Bone marrow (tissue), 2 donors: ENCODE measurements at regions not wholly inside any gene's neighbourhood (a gene's known extent, or its start where the extent isn't known, plus 50 kb on each side); places are given as distances from the start of the nearest gene placed in this dataset.
"Not testable (repeated sequence)": the region's sequence is repeated elsewhere in the genome, so short reads cannot be mapped to it uniquely, and the experiment has no call there.

Source experiments
- DNase-seq, 2 donors: peaks; one replicate each; lab custom pipeline; 2025; lab: John Stamatoyannopoulos, UW

- DNase-seq = no peak
These were observed 132.0 kb upstream of the CLNK start for GRCh38 chr4:10816571-10816970.

GRCh38 chr4:10811991-10812390 is 127.4 kb upstream of the CLNK start:
- DNase-seq = no peak

- DNase-seq = no peak
These were observed 125.8 kb upstream of the CLNK start for GRCh38 chr4:10810411-10810810.

GRCh38 chr4:10809905-10810304 is 125.3 kb upstream of the CLNK start:
- DNase-seq = no peak

GRCh38 chr4:10808591-10808990 is 124.0 kb upstream of the CLNK start:
- DNase-seq = no peak

- no peak for DNase-seq
These were observed 122.5 kb upstream of the CLNK start for GRCh38 chr4:10806953-10807645.

- DNase-seq = no peak
These were observed 119.3 kb upstream of the CLNK start for GRCh38 chr4:10803713-10804343.

GRCh38 chr4:10787365-10787764 is 102.8 kb upstream of the CLNK start:
- DNase-seq = no peak

GRCh38 chr4:10784621-10785020 is 100.1 kb upstream of the CLNK start:
- DNase-seq = no peak

- no peak for DNase-seq
These were observed 98.8 kb upstream of the CLNK start for GRCh38 chr4:10783351-10783750.

GRCh38 chr4:10781805-10782204 is 97.2 kb upstream of the CLNK start:
- no peak for DNase-seq

GRCh38 chr4:10780803-10781202 is 96.2 kb upstream of the CLNK start:
- DNase-seq = not testable (repeated sequence)

GRCh38 chr4:10775132-10775531 is 90.6 kb upstream of the CLNK start:
- not testable (repeated sequence) for DNase-seq

GRCh38 chr4:10773656-10774055 is 89.1 kb upstream of the CLNK start:
- DNase-seq = no peak

GRCh38 chr4:10773010-10773409 is 88.4 kb upstream of the CLNK start:
- DNase-seq = no peak

- DNase-seq = no peak
These were observed 80.8 kb upstream of the CLNK start for GRCh38 chr4:10765386-10765785.

GRCh38 chr4:10762561-10762960 is 78.0 kb upstream of the CLNK start:
- no peak for DNase-seq

- DNase-seq = no peak
These were observed 77.3 kb upstream of the CLNK start for GRCh38 chr4:10761903-10762302.

GRCh38 chr4:10760086-10760485 is 75.5 kb upstream of the CLNK start:
- no peak for DNase-seq

- no peak for DNase-seq
These were observed 74.3 kb upstream of the CLNK start for GRCh38 chr4:10758906-10759305.

- DNase-seq = no peak
These were observed 69.4 kb upstream of the CLNK start for GRCh38 chr4:10753856-10754402.

- no peak for DNase-seq
These were observed 68.8 kb upstream of the CLNK start for GRCh38 chr4:10753336-10753735.

GRCh38 chr4:10750714-10751113 is 66.1 kb upstream of the CLNK start:
- no peak for DNase-seq

- no peak for DNase-seq
These were observed 62.6 kb upstream of the CLNK start for GRCh38 chr4:10747186-10747585.
